ENCODE measurements at regions not wholly inside any gene's neighbourhood (a gene's known extent, or its start where the extent isn't known, plus 50 kb on each side); places are given as distances from the start of the nearest gene placed in this dataset.

GRCh38 chr10:60728056-60728455 is 50.2 kb upstream of the CDK1 start:
- DNase-seq (ENCODE audit: low read depth): no peak

- DNase-seq (ENCODE audit: low read depth): no peak
These were observed 52.0 kb upstream of the CDK1 start for GRCh38 chr10:60726257-60726656.

GRCh38 chr10:60722623-60723022 is 55.7 kb upstream of the CDK1 start:
- DNase-seq (ENCODE audit: low read depth): no peak

GRCh38 chr10:60719721-60720120 is 58.6 kb upstream of the CDK1 start:
- no peak for DNase-seq (ENCODE audit: low read depth)

GRCh38 chr10:60718886-60719285 is 59.4 kb upstream of the CDK1 start:
- no peak for DNase-seq (ENCODE audit: low read depth)

GRCh38 chr10:60717852-60718251 is 60.4 kb upstream of the CDK1 start:
- no peak for DNase-seq (ENCODE audit: low read depth)

GRCh38 chr10:60714233-60714632 is 64.0 kb upstream of the CDK1 start:
- no peak for DNase-seq (ENCODE audit: low read depth)

- DNase-seq (ENCODE audit: low read depth): no peak
These were observed 66.8 kb upstream of the CDK1 start for GRCh38 chr10:60711496-60711895.

- DNase-seq (ENCODE audit: low read depth): no peak
These were observed 68.2 kb upstream of the CDK1 start for GRCh38 chr10:60710041-60710440.

- DNase-seq (ENCODE audit: low read depth): no peak
These were observed 69.6 kb upstream of the CDK1 start for GRCh38 chr10:60708666-60709065.

GRCh38 chr10:60707841-60708240 is 70.4 kb upstream of the CDK1 start:
- no peak for DNase-seq (ENCODE audit: low read depth)

GRCh38 chr10:60706146-60706545 is 72.1 kb upstream of the CDK1 start:
- DNase-seq (ENCODE audit: low read depth): no peak

- no peak for DNase-seq (ENCODE audit: low read depth)
These were observed 72.9 kb upstream of the CDK1 start for GRCh38 chr10:60705376-60705775.

GRCh38 chr10:60704471-60704870 is 73.8 kb upstream of the CDK1 start:
- no peak for DNase-seq (ENCODE audit: low read depth)

- no peak for DNase-seq (ENCODE audit: low read depth)
These were observed 74.8 kb upstream of the CDK1 start for GRCh38 chr10:60703266-60704041.

- no peak for DNase-seq (ENCODE audit: low read depth)
These were observed 90.6 kb upstream of the CDK1 start for GRCh38 chr10:60687679-60688078.

- DNase-seq (ENCODE audit: low read depth): no peak
These were observed 94.2 kb upstream of the CDK1 start for GRCh38 chr10:60684091-60684490.

GRCh38 chr10:60681103-60681502 is 97.2 kb upstream of the CDK1 start:
- no peak for DNase-seq (ENCODE audit: low read depth)

- no peak for DNase-seq (ENCODE audit: low read depth)
These were observed 98.8 kb upstream of the CDK1 start for GRCh38 chr10:60679388-60679990.

GRCh38 chr10:60678978-60679377 is 99.3 kb upstream of the CDK1 start:
- no peak for DNase-seq (ENCODE audit: low read depth)

- DNase-seq (ENCODE audit: low read depth): no peak
These were observed 100.6 kb upstream of the CDK1 start for GRCh38 chr10:60677531-60678129.

- DNase-seq (ENCODE audit: low read depth): no peak
These were observed 103.0 kb upstream of the CDK1 start for GRCh38 chr10:60675236-60675635.

- no peak for DNase-seq (ENCODE audit: low read depth)
These were observed 108.8 kb upstream of the CDK1 start for GRCh38 chr10:60669501-60669900.

- no peak for DNase-seq (ENCODE audit: low read depth)
These were observed 112.1 kb upstream of the CDK1 start for GRCh38 chr10:60666221-60666620.

Data from stromal cell of bone marrow (primary cell).